Posterior vena cava (tissue), 2 donors: ENCODE measurements at regions not wholly inside any gene's neighbourhood (a gene's known extent, or its start where the extent isn't known, plus 50 kb on each side); places are given as distances from the start of the nearest gene placed in this dataset.

ENCODE experiments used
- DNase-seq: peaks from one replicate; pipeline ENCODE4 v3.0.0-alpha.2; 2020; ENCODE audit warnings: low spot score
- intact Hi-C, 2 donors: fragments of 100-400 bp; cut with DNase I; formaldehyde crosslinking; loops; one replicate each; pipeline versions ENCODE4 v1.14.1 to v1.14.2; 2022 to 2023
- donor health status: DM: yes; HTN: yes; CAD: no.
- donor health status: DM: yes; HTN: yes; CAD: no.

DNA sequence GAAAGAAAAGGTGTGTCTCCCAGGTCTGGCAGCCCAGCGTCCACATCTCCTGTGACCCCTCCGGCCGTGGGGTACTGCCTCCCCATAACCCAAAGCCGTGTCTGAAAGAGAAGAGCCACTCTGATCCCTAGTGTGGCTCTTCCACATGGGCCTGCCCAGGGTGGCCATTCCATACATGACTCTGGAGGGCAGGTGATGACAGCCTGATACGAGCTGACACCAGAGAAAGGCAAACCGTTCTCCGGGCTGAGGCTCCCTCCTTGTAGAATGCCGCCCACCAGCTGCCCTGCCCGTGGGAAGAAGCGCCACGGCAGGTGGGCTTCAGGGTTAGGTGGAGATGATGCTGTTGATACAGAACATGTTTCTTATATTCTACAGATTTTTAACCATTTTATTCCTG is 451.6 kb upstream of the SALL3 start:
- no peak for DNase-seq
- intact Hi-C loops: no loop called here

DNA sequence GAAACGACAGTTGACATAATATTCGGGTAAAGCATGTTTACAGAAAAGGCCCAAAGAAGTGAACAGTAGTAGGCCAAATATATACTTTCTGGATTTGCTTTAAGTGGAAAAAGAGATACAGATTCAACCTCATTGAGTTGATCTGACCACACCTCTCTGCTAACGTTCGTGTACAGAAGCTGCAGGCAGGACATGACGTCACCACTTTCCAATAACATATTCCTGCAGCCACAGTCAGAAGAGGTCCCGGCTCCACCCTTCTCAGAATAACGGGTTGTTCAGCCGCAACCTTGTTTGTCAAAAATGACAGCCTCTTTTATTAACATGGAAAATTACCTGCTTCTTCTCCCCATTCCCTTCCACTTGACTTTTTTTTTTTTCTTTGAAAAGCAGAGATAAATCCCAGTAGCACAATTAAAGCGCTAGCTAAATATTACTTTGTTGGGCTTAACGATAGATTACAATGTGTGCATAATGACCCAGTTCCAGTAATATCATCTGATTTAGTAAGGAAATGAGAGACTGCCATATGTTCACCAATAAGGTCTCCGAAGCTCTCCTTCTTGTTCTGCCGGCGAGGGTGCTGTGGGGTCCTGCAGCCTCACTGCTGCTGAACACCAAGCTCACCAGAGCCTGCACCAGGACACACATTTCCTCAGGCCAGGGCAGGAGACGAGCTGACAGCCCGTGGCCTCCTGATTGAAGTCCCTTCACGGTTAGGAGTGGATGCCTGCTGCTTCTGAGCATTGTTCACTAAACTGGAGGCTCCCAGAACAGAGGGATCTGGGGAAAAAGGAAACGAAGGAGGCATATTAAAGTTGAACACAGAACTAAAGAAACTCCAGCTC is 451.0 kb upstream of the SALL3 start:
- intact Hi-C loops: no loop called here
- no peak for DNase-seq

GRCh38 chr18:78531637-78532036 is 448.0 kb upstream of the SALL3 start:
- intact Hi-C loops: no loop called here
- no peak for DNase-seq

DNA sequence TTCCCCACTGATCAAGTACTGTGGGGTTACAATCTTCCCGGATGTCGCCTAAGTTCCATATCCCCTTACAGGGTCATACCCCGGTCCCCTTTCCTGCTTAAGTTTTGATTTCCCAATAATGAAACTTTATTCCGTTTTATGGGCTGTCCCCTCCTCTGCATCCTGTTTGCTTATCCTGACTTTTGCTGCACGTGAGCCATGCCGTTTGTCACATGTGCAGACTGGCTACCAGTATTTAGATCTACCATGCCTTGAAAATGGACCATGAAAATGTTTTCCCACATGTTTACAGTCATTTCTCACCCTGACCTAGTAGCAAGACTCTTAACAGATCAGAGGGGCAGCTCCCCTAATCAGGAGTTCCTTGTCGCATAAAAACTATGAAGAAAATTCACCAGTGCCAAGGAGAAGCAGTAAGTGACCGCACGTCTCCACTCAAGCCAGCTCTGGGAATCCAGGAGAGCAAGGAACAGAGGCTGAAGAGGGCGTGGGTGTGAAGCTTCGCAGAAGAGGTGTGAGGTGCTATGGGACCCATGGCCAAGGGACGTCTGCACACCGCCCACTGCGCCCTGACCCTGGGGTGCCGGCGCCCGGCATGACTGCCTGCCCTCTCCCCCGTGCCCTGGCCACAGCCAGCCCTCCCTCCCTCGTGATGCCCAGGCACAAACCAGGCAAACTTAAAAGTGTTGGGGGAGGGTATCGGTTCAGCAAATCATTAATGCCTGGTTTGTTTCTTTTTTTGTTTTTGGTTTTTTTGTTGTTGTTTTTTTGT is 440.8 kb upstream of the SALL3 start:
- intact Hi-C loops: no loop called here
- DNase-seq: peak; percentile 63

DNA sequence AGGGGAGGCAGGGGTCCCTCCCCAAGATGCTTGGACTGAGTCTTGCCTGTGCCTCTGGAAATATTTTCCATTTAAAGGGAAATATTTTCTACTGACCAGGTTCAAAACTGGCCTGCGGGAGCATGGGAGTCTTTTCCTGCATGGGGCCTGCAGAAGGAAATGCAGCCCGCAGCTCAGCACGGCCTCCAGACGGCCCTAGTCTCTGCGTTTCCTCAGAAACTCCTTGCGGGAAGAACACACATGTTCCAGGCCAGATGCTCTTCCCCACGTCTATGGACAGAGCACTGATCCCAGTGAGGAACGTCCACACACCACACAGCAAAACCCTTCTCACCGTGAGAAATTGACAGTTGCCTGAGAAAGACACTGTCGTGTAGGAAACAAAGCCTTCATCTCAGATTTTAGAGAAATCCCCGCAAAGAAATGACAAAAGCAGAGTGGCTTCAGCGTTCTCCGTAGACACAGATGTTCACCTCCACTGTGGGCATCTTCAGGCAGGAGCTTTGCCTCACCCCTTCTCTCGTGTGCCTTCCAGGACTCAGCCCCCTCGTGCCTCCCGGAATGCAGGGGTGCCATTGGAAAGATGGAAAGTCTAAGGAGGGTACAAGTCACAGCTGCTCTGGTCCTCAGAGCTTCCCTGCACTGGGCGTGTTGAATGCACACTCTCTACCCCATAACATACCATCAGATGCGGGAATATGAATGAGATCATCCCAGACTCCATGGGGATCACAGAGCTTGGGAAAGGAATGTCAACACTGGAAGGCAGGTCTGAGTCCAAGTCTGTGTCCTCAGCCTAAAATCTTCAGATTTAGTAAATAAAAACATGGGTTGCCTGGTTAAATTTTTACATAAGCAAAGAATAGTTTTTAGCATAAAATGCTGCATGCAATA is 438.7 kb upstream of the SALL3 start:
- intact Hi-C loops: no loop called here
- peak; percentile 58 for DNase-seq

DNA sequence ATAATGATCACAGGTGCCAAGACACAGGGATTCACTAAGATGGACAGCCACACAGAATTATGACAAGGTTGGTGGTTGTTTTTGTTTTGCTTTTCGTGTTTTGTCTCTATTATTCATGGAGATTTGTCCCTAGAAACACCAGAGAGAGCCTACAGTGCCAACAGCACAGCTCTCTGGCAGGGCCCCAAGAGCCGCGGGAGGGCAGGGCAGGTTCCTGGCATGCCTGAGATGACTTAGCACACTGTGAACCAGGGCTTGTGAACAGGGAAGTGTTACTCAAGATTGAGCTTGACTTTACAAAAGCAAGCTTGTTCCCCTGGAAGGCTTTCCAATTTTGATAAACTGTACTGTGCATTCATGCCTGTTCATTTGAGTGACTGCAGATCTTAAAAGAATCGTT is 437.4 kb upstream of the SALL3 start:
- DNase-seq: peak; percentile 88
- intact Hi-C loops: no loop called here

- DNase-seq: peak; percentile 35
- intact Hi-C loops: no loop called here
Measured at GRCh38 chr18:78543201-78543725, 436.4 kb upstream of the SALL3 start.

DNA sequence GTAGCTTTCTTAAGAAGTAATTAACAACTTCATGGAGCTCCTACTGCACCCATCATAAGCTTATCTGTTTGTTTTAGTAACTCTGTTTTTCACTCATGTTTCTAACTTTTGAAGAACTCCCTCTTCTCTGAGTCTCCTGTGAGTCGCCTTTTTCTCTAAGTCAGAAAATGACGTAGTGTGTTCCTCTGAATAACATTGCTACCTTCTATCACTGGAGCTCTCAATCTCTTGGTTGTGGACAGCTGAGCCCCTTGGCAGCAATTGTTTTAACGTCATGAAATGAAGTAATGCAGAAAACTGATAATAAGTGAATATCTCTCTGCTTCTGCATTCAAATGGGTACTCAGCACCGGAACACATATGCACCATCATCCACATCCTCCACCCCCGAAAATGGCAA is 433.3 kb upstream of the SALL3 start:
- peak; percentile 12 for DNase-seq
- intact Hi-C loops: no loop called here

GRCh38 chr18:78547817-78548216 is 431.8 kb upstream of the SALL3 start:
- intact Hi-C loops: no loop called here
- DNase-seq: no peak

DNA sequence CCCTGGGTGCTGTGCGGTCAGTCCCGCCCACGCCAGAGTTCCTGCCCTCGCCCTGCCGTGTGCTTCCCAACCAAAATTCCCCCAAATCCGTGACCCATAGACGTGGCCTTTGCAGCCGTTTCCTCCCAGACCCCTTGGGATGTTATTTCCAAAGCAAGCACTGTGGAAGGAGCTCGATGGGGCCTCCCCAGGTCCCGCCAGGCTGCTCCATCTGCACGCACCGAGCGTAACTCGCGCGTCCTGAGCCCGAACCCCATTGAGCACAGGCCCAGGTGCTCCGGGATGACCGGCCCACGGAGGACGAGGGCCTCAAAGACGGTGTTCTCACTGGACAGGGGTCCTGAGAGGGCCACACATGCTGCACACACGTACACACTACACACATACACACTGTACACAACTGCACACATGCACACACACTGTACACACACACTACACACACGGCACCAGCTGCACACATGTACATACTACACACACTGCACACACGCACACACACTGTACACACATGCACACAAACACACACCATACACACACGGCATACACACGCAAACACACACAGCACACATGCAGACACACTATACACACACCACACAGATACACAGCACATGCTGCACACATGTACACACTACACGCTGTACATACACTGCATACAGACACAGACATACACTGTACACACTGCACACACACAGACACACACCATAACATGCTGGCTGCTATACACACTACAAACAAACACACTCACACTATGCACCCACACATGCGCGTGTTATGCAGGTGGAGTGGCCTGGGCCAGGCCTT is 431.2 kb upstream of the SALL3 start:
- intact Hi-C loops: no loop called here
- DNase-seq: no peak

DNA sequence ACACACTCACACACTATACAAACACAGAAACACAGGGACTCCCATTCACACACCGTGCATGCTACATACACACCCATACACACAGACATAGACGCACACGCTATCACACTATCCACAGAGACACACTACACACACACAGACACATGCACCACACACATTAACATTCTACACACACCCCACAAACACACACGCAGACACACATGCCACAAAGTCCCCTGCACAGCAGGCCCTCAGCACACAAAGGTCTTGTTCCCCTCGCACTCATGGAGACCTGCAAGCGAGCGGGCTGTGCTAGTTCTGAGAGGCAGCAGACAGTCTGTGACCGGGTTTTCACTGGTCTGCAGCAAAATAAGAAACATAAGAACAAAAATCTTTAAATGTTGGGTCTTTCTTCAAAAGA is 429.6 kb upstream of the SALL3 start:
- intact Hi-C loops: no loop called here
- no peak for DNase-seq

DNA sequence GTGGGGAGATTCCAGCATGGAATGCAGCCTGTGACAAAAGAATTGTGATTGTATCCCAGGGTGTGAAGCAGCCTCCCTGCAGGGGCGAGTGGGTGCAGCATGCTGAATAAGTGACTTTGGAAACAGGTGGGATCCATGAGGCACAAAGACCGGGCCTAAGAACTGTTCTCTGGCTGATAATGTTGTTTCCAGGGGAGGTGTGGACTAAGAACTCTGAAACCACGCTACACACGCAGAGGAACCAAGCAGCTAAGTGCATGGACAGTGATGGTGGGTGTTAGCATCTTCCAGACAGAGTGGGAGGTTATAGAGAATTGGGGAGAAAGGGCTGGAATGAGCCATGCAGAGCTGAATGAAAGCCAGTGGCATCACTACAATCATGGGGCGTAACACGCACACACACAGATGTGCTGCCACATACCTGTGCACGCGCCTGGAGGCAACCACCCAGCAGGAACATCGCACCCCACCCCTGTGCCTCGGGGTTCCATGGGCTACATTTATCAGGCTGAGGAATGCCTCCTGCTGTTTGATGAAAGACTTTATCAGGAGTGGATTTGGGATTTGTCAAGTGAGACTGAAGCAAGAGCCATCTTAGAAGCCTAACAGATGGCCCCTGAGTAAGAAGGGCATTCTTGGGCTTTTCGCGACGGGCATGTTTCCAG is 424.5 kb upstream of the SALL3 start:
- no peak for DNase-seq
- intact Hi-C loops: loop anchor here in 1 of 2 donors (5.0 kb wide), 1 partner anchor 1102 kb away; no protein-coding TSS in a partner anchor

- no peak for DNase-seq
- intact Hi-C loops: loop anchor here in 1 of 2 donors (5.0 kb wide), 1 partner anchor 1100 kb away; no protein-coding TSS in a partner anchor
Measured at GRCh38 chr18:78557371-78557770, 422.2 kb upstream of the SALL3 start.

DNA sequence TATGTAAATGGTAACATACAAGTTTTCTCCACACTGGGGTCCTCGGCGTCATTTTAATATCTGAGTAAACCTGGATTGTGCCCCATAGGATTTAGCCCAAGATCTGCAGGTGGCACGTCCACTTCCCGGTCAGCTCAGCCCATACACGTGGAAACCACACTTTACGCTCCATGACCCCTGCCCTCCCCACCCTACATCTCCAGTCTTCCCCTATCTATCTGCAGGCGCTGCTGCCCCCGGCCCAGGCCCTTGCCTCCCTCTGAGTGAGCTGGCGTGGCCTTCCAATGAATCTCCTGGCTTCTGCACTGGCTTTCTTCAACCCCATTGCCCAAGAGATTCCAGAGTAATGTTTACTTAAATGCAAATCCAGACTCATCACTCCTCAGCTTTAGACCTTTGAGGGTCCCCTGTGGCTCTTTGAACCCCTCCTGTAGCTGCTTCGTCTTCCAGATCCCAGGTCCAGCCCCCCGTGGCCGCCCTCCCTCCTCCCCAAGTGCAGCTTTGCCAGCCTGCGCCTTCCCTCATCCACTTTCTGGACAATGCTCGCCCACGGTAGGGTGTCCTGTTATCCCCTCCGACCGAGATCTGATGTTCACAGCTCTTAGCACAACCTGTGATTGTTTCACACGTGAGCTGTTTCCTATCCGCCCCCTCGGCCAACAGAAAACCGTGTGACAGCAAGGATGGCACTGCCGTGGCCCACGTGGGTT is 421.4 kb upstream of the SALL3 start:
- DNase-seq: peak; percentile 59
- intact Hi-C loops: loop anchor here in 1 of 2 donors (5.0 kb wide), 1 partner anchor 1099 kb away; no protein-coding TSS in a partner anchor

- peak; percentile 67 for DNase-seq
- intact Hi-C loops: loop anchor here in 1 of 2 donors (5.0 kb wide), 1 partner anchor 1098 kb away; no protein-coding TSS in a partner anchor
Measured at GRCh38 chr18:78558948-78559347, 420.7 kb upstream of the SALL3 start.

DNA sequence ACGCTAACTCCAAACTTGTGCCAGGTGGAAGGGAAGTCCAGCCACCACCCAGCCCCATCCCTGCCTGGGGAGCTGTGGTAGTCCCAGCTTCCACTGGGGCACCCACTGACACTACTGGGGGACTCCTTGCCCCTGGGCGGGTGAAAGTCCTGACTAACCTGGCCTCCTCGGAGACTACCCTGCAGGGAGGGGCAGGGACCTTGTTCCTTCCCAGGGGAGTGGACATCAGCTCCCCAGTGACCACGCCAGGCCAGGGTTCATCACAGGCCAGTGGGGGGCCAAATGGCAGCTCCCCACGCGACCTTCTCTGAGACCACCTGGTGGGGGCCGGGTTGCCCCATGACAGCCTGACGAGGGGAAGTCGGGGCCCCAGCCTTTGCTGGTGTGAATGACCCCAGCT is 420.0 kb upstream of the SALL3 start:
- intact Hi-C loops: loop anchor here in 1 of 2 donors (5.0 kb wide), 1 partner anchor 1098 kb away; no protein-coding TSS in a partner anchor

More for the DNA sequence above, 420.0 kb upstream of the SALL3 start:
- peak; percentile 76 for DNase-seq
